Upper lobe of left lung (tissue), 6 donors: ENCODE measurements at regions not wholly inside any gene's neighbourhood (a gene's known extent, or its start where the extent isn't known, plus 50 kb on each side); places are given as distances from the start of the nearest gene placed in this dataset.

Experiments
- ATAC-seq, 2 donors: fragments of 200-7000 bp; cut with Tn5 transposase; one replicate each; pipeline ENCODE4 v1.9.1; 2022; ENCODE audit warnings: mild to moderate bottlenecking in 2 of 2, moderate library complexity in 2 of 2; ENCODE audit not compliant: low FRiP score in 2 of 2
- DNase-seq, 2 donors: peaks; one replicate each; pipeline ENCODE4 v3.0.0-alpha.2; 2019 to 2020
- H3K27ac ChIP-seq, 4 donors: fragments of 200-600 bp; sonication (generic); one replicate each; pipeline ENCODE4 v1.5.1; 2016 to 2019
- H3K27me3 ChIP-seq, 4 donors: fragments of 200-600 bp; sonication (generic); one replicate each; pipeline ENCODE4 v1.5.1; 2017 to 2019
- H3K36me3 ChIP-seq, 4 donors: fragments of 200-600 bp; sonication (generic); one replicate each; pipeline ENCODE4 v1.5.1; 2016 to 2019
- H3K4me1 ChIP-seq, 4 donors: fragments of 200-600 bp; sonication (generic); one replicate each; pipeline ENCODE4 v1.5.1; 2018 to 2019
- H3K4me3 ChIP-seq, 4 donors: fragments of 200-600 bp; sonication (generic); one replicate each; pipeline ENCODE4 v1.5.1; 2017 to 2019; ENCODE audit warnings: mild to moderate bottlenecking in 2 of 4, moderate library complexity in 1 of 4
- H3K9me3 ChIP-seq, 4 donors: fragments of 200-600 bp; sonication (generic); one replicate each; pipeline ENCODE4 v1.5.1; 2018 to 2019
- CTCF ChIP-seq, 6 experiments: fragments of 450-650 bp in 4 of 6; fragments of 200-600 bp in 2 of 6; sonication (generic) in 2 of 6; IDR thresholded peaks; one replicate each; pipeline ENCODE4 v1.5.1; 2016 to 2019; ENCODE audit warnings: antibody characterized with exemption in 6 of 6
- EP300 ChIP-seq, 4 donors: sonication (generic); formaldehyde crosslinking; IDR thresholded peaks; one replicate each; pipeline ENCODE4 v1.5.1; 2017; ENCODE audit warnings: antibody characterized with exemption in 4 of 4, control low read depth in 2 of 4
- POLR2A ChIP-seq, 4 donors: fragments of 450-650 bp; IDR thresholded peaks; one replicate each; pipeline ENCODE4 v1.5.1; 2016 to 2017; ENCODE audit warnings: antibody characterized with exemption in 4 of 4, mild to moderate bottlenecking in 2 of 4
- POLR2AphosphoS5 ChIP-seq, 2 donors: sonication (generic); formaldehyde crosslinking; IDR thresholded peaks; one replicate each; pipeline ENCODE4 v1.5.1; 2017; ENCODE audit warnings: antibody characterized with exemption in 2 of 2
- WGBS, 2 donors: methylation state at CpG; one replicate each; pipeline ENCODE4 v1.1.5; 2017 to 2018; 5-methylcytosine and 5-hydroxymethylcytosine counted together
- donor health status: DM: no; HTN: no; CAD: no; lungs with moderate emphysema.
- donor health status: DM: no; HTN: yes; CAD: no; lungs with severe emphysema.

- WGBS, 2 donors: 66 to 84% methylated on average over 2 of the region's 2 CpGs
- no peaks in the 10 kb centered on the region for H3K27me3 ChIP-seq
- no peak overlapping the region for H3K27ac ChIP-seq
- DNase-seq (no peak), ATAC-seq (peak in 1 of 2 donors; percentile 49)
- H3K9me3 ChIP-seq: no peaks in the 10 kb centered on the region
- TF ChIP-seq POLR2A (IDR thresholded peaks at IDR 0.05) (no peak), POLR2AphosphoS5 (IDR thresholded peaks at IDR 0.05) (no peak), CTCF (IDR thresholded peaks at IDR 0.05) (no peak), EP300 (IDR thresholded peaks at IDR 0.05) (no peak)
- no peaks in the 10 kb centered on the region for H3K4me1 ChIP-seq
- H3K36me3 ChIP-seq: no peaks in the 10 kb centered on the region
- no peak overlapping the region for H3K4me3 ChIP-seq
Measured at GRCh38 chr2:23220513-23221094, 164.4 kb upstream of the KLHL29 start.

GRCh38 chr2:23221236-23221635, 163.7 kb upstream of the KLHL29 start:
- Histone ChIP-seq H3K36me3 (no peaks in the 10 kb centered on the region), H3K27me3 (no peaks in the 10 kb centered on the region), H3K9me3 (no peaks in the 10 kb centered on the region), H3K27ac (no peak overlapping the region), H3K4me1 (no peaks in the 10 kb centered on the region), H3K4me3 (no peak overlapping the region)
- no peak for ATAC-seq
- DNase-seq: no peak
- TF ChIP-seq POLR2A (IDR thresholded peaks at IDR 0.05) (no peak), CTCF (IDR thresholded peaks at IDR 0.05) (no peak), POLR2AphosphoS5 (IDR thresholded peaks at IDR 0.05) (no peak), EP300 (IDR thresholded peaks at IDR 0.05) (no peak)
- WGBS, 2 donors: 91 to 96% methylated on average over 3 to 5 of the region's 5 CpGs

GRCh38 chr2:23221901-23222300, 163.1 kb upstream of the KLHL29 start:
- Histone ChIP-seq H3K4me1 (no peaks in the 10 kb centered on the region), H3K36me3 (no peaks in the 10 kb centered on the region), H3K27ac (no peak overlapping the region), H3K9me3 (no peaks in the 10 kb centered on the region), H3K27me3 (no peaks in the 10 kb centered on the region), H3K4me3 (no peak overlapping the region)
- ATAC-seq: no peak
- TF ChIP-seq POLR2AphosphoS5 (IDR thresholded peaks at IDR 0.05) (no peak), EP300 (IDR thresholded peaks at IDR 0.05) (no peak), CTCF (IDR thresholded peaks at IDR 0.05) (no peak), POLR2A (IDR thresholded peaks at IDR 0.05) (no peak)
- peak in 1 of 2 donors; percentile 23 for DNase-seq
- 90 to 98% methylated on average over 3 to 4 of the region's 4 CpGs for WGBS, 2 donors

- H3K36me3 ChIP-seq: no peaks in the 10 kb centered on the region
- H3K4me1 ChIP-seq: no peaks in the 10 kb centered on the region
- 88 to 91% methylated on average over 6 to 7 of the region's 8 CpGs for WGBS, 2 donors
- no peak for DNase-seq
- no peak overlapping the region for H3K4me3 ChIP-seq
- H3K27ac ChIP-seq: no peak overlapping the region
- no peak for ATAC-seq
- H3K27me3 ChIP-seq: no peaks in the 10 kb centered on the region
- no peaks in the 10 kb centered on the region for H3K9me3 ChIP-seq
- TF ChIP-seq POLR2A (IDR thresholded peaks at IDR 0.05) (no peak), EP300 (IDR thresholded peaks at IDR 0.05) (no peak), CTCF (IDR thresholded peaks at IDR 0.05) (no peak), POLR2AphosphoS5 (IDR thresholded peaks at IDR 0.05) (no peak)
Measured at GRCh38 chr2:23230885-23231284, 154.1 kb upstream of the KLHL29 start.

- H3K27me3 ChIP-seq: no peaks in the 10 kb centered on the region
- WGBS, 2 donors: 84 to 90% methylated on average over 7 of the region's 7 CpGs
- no peak overlapping the region for H3K27ac ChIP-seq
- no peaks in the 10 kb centered on the region for H3K4me1 ChIP-seq
- no peaks in the 10 kb centered on the region for H3K36me3 ChIP-seq
- no peak for ATAC-seq
- no peak for DNase-seq
- TF ChIP-seq EP300 (IDR thresholded peaks at IDR 0.05) (no peak), POLR2AphosphoS5 (IDR thresholded peaks at IDR 0.05) (no peak), POLR2A (IDR thresholded peaks at IDR 0.05) (no peak), CTCF (IDR thresholded peaks at IDR 0.05) (no peak)
- H3K9me3 ChIP-seq: no peaks in the 10 kb centered on the region
- no peak overlapping the region for H3K4me3 ChIP-seq
Measured at GRCh38 chr2:23231865-23232264, 153.1 kb upstream of the KLHL29 start.
